ENCODE measurements at regions not wholly inside any gene's neighbourhood (a gene's known extent, or its start where the extent isn't known, plus 50 kb on each side); places are given as distances from the start of the nearest gene placed in this dataset.

DNA sequence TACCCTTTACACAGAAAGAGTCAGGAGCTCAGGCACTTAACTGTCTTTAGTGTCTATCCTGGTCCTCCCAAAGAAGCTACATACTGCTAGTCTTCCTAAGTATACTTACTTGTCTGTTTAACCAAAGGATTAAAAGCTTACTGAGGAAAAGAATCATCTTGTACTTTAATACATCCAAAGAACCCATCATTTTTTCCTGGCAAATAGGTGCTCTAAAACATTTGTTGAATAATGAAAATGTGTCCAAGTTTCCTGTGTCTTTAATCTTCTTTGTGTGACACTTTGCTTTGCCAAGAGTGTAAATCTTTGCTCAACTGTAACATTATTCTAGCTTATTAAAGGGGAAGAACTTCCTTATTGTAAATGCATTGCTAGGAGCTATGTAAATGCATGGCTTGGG is 519.2 kb downstream of the OTOL1 start:
- H3K27me3 ChIP-seq (ENCODE audit: control insufficient read depth in 1 of 2, insufficient read depth in 2 of 2, low read length in 2 of 2) = no peaks in the 10 kb centered on the region
- POLR2A ChIA-PET = no interaction called here
- intact Hi-C loops (cut with DNase I, micrococcal nuclease) = no loop called here
- DNase-seq = no peak
- CTCF ChIA-PET = no interaction called here
- Mint-ChIP-seq H3K4me3 (no peak overlapping the region), H3K27ac (no peak overlapping the region), H3K36me3 (ENCODE audit: low read depth) (no peaks in the 10 kb centered on the region), H3K9me3 (no peaks in the 10 kb centered on the region), H3K4me1 (ENCODE audit: low read depth) (no peaks in the 10 kb centered on the region), H3K27me3 (no peaks in the 10 kb centered on the region)
- H3K4me3 ChIP-seq (ENCODE audit: low read length) = no peak overlapping the region
- TF ChIP-seq, protein P1, sequence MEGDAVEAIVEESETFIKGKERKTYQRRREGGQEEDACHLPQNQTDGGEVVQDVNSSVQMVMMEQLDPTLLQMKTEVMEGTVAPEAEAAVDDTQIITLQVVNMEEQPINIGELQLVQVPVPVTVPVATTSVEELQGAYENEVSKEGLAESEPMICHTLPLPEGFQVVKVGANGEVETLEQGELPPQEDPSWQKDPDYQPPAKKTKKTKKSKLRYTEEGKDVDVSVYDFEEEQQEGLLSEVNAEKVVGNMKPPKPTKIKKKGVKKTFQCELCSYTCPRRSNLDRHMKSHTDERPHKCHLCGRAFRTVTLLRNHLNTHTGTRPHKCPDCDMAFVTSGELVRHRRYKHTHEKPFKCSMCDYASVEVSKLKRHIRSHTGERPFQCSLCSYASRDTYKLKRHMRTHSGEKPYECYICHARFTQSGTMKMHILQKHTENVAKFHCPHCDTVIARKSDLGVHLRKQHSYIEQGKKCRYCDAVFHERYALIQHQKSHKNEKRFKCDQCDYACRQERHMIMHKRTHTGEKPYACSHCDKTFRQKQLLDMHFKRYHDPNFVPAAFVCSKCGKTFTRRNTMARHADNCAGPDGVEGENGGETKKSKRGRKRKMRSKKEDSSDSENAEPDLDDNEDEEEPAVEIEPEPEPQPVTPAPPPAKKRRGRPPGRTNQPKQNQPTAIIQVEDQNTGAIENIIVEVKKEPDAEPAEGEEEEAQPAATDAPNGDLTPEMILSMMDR (IDR thresholded peaks at IDR 0.05) = no peak
- no peak for ATAC-seq (ENCODE audit: poor library complexity)
- no peaks in the 10 kb centered on the region for H3K9me3 ChIP-seq (ENCODE audit: control insufficient read depth in 1 of 2, insufficient read depth in 1 of 2, low read length in 2 of 2)
- H3K4me1 ChIP-seq (ENCODE audit: insufficient read depth, low read length) = no peaks in the 10 kb centered on the region
- H3K27ac ChIP-seq (ENCODE audit: low read depth in 1 of 2, low read length in 2 of 2) = no peak overlapping the region
- no peaks in the 10 kb centered on the region for H3K36me3 ChIP-seq (ENCODE audit: insufficient read depth, low read length)

DNA sequence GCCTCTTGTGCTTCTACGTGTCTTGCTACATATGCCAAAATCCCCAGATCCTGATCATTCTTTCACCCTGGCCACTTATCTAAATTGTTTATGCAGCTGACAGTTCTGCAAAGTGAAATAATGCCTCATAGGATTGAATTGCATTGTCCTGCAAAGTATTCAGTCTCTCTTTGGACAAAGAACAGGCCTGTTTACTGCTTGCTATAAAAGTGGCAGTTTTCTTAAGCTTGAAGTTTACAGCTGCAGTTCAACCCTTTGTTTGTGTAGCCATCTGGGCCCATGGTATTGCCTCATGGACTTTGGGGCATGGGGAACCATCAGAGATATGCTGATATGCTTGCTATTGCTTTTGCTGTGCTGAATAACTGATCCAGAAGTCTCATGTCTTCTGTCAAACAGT is 523.2 kb downstream of the OTOL1 start:
- ATAC-seq (ENCODE audit: poor library complexity) (no peak), DNase-seq (no peak)
- no peak overlapping the region for H3K4me3 ChIP-seq (ENCODE audit: low read length)
- H3K36me3 ChIP-seq (ENCODE audit: insufficient read depth, low read length) = no peaks in the 10 kb centered on the region
- TF ChIP-seq, protein P1 (IDR thresholded peaks at IDR 0.05) = no peak
- Mint-ChIP-seq H3K27ac (no peak overlapping the region), H3K4me1 (ENCODE audit: low read depth) (no peaks in the 10 kb centered on the region), H3K4me3 (no peak overlapping the region), H3K27me3 (no peaks in the 10 kb centered on the region), H3K9me3 (no peaks in the 10 kb centered on the region), H3K36me3 (ENCODE audit: low read depth) (no peaks in the 10 kb centered on the region)
- H3K9me3 ChIP-seq (ENCODE audit: control insufficient read depth in 1 of 2, insufficient read depth in 1 of 2, low read length in 2 of 2) = no peaks in the 10 kb centered on the region
- ChIA-PET CTCF (no interaction called here), POLR2A (no interaction called here)
- no peaks in the 10 kb centered on the region for H3K4me1 ChIP-seq (ENCODE audit: insufficient read depth, low read length)
- intact Hi-C loops (cut with DNase I, micrococcal nuclease) = no loop called here
- no peak overlapping the region for H3K27ac ChIP-seq (ENCODE audit: low read depth in 1 of 2, low read length in 2 of 2)
- no peaks in the 10 kb centered on the region for H3K27me3 ChIP-seq (ENCODE audit: control insufficient read depth in 1 of 2, insufficient read depth in 2 of 2, low read length in 2 of 2)

DNA sequence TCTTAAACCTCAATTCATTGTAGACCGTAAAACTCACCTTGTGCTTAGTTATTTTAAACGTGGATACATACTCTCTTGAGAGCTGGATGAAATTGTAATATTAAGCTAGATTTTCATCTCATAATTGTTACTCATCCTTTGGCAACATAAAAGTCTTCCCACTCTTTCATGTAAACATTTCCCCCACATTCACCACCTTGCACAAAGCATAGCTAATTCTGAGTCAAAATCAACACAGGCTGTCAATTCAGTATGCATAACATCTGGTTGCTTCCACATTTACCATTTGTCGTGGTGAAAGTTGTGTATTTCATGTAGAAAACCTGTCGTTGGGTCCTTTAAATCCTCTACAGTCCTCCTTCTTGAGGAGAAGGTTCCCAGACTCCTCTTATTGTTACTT is 524.6 kb downstream of the OTOL1 start:
- intact Hi-C loops (cut with DNase I, micrococcal nuclease) = no loop called here
- TF ChIP-seq, protein P1 (IDR thresholded peaks at IDR 0.05) = no peak
- Mint-ChIP-seq H3K9me3 (no peaks in the 10 kb centered on the region), H3K27me3 (no peaks in the 10 kb centered on the region), H3K4me3 (no peak overlapping the region), H3K27ac (no peak overlapping the region), H3K36me3 (ENCODE audit: low read depth) (no peaks in the 10 kb centered on the region), H3K4me1 (ENCODE audit: low read depth) (no peaks in the 10 kb centered on the region)
- H3K9me3 ChIP-seq (ENCODE audit: control insufficient read depth in 1 of 2, insufficient read depth in 1 of 2, low read length in 2 of 2) = no peaks in the 10 kb centered on the region
- ATAC-seq (ENCODE audit: poor library complexity) (no peak), DNase-seq (no peak)
- H3K4me3 ChIP-seq (ENCODE audit: low read length) = no peak overlapping the region
- H3K36me3 ChIP-seq (ENCODE audit: insufficient read depth, low read length) = no peaks in the 10 kb centered on the region
- H3K4me1 ChIP-seq (ENCODE audit: insufficient read depth, low read length) = no peaks in the 10 kb centered on the region
- POLR2A ChIA-PET = no interaction called here
- H3K27me3 ChIP-seq (ENCODE audit: control insufficient read depth in 1 of 2, insufficient read depth in 2 of 2, low read length in 2 of 2) = no peaks in the 10 kb centered on the region
- CTCF ChIA-PET = no interaction called here
- H3K27ac ChIP-seq (ENCODE audit: low read depth in 1 of 2, low read length in 2 of 2) = no peak overlapping the region

Measured in CD4-positive, alpha-beta T cell (primary cell).